IMR-90 (cell line): ENCODE measurements at regions not wholly inside any gene's neighbourhood (a gene's known extent, or its start where the extent isn't known, plus 50 kb on each side); places are given as distances from the start of the nearest gene placed in this dataset.

Experiments used
- ATAC-seq: fragments of 200-7000 bp; cut with Tn5 transposase; 2 replicates; pipeline ENCODE4 v1.9.1; 2020; ENCODE audit warnings: low read depth, mild to moderate bottlenecking, moderate library complexity
- BruUV-seq: library from RNA; stranded (reverse); fragments of 400-500 nt; replicated peaks from 2 replicates; lab custom pipeline; 2021; lab: Mats Ljungman, UMichigan
- CTCF ChIA-PET: fragments of 300-600 bp; formaldehyde crosslinking; extraction: SDS; loops from one replicate; lab custom pipeline; 2021; ENCODE audit warnings: antibody characterized with exemption; lab: Yijun Ruan, JAX
- POLR2A ChIA-PET: fragments of 300-600 bp; sonication (Branson Sonifier 250); formaldehyde crosslinking; loops from one replicate; lab custom pipeline; 2022; ENCODE audit warnings: antibody characterized with exemption; ENCODE audit not compliant: unreplicated experiment; lab: Charles Lee
- DNase-seq: peaks from one replicate; pipeline ENCODE4 v3.0.0; 2013
- H2AFZ ChIP-seq: replicated peaks from 2 replicates; pipeline ENCODE3; 2013; ENCODE audit warnings: low read length, mild to moderate bottlenecking; ENCODE audit not compliant: poor library complexity
- H2AK5ac ChIP-seq: 2 replicates; pipeline ENCODE4 v1.6.1; 2013; ENCODE audit warnings: low read depth, low read length, inconsistent platforms
- H2AK9ac ChIP-seq: replicated peaks from 2 replicates; pipeline ENCODE3; 2013; ENCODE audit warnings: mild to moderate bottlenecking, low read depth, low read length, moderate library complexity; ENCODE audit not compliant: poor library complexity
- H2BK120ac ChIP-seq: 2 replicates; pipeline ENCODE4 v1.6.1; 2013; ENCODE audit warnings: low read depth, low read length, inconsistent platforms
- H2BK15ac ChIP-seq: 3 replicates; pipeline ENCODE4 v1.6.1; 2013; ENCODE audit warnings: low read depth, low read length, inconsistent platforms
- H2BK20ac ChIP-seq: 2 replicates; pipeline ENCODE4 v1.6.1; 2013; ENCODE audit warnings: low read depth, mild to moderate bottlenecking, inconsistent platforms, low read length, moderate library complexity
- H2BK5ac ChIP-seq: 2 replicates; pipeline ENCODE4 v1.6.1; 2013; ENCODE audit warnings: mild to moderate bottlenecking, low read depth, low read length, inconsistent platforms; ENCODE audit not compliant: poor library complexity, severe bottlenecking
- H3K14ac ChIP-seq: replicated peaks from 2 replicates; pipeline ENCODE4 v1.6.1; 2013; ENCODE audit warnings: low read depth, low read length, inconsistent platforms
- H3K18ac ChIP-seq: 2 replicates; pipeline ENCODE4 v1.6.1; 2013; ENCODE audit warnings: low read depth, low read length, control low read depth
- H3K23ac ChIP-seq: 2 replicates; pipeline ENCODE4 v1.6.1; 2013; ENCODE audit warnings: low read depth, low read length, inconsistent platforms
- H3K27ac ChIP-seq: 2 replicates; pipeline ENCODE4 v1.5.1; 2013; ENCODE audit warnings: mild to moderate bottlenecking, control low read depth, low read length; ENCODE audit not compliant: insufficient read depth
- H3K27me3 ChIP-seq: 2 replicates; pipeline ENCODE4 v1.6.1; 2013; ENCODE audit warnings: low read length; ENCODE audit not compliant: control insufficient read depth, insufficient read depth
- H3K36me3 ChIP-seq: 2 replicates; pipeline ENCODE4 v1.6.1; 2013; ENCODE audit warnings: low read length, mixed read lengths; ENCODE audit not compliant: control insufficient read depth, insufficient read depth
- H3K4ac ChIP-seq: 2 replicates; pipeline ENCODE4 v1.6.1; 2013; ENCODE audit warnings: low read depth, low read length, inconsistent platforms
- H3K4me1 ChIP-seq: 2 replicates; pipeline ENCODE4 v1.6.1; 2013; ENCODE audit warnings: low read length, mixed read lengths; ENCODE audit not compliant: control insufficient read depth, insufficient read depth
- H3K4me2 ChIP-seq: 2 replicates; pipeline ENCODE4 v1.6.1; 2013; ENCODE audit warnings: low read depth, mild to moderate bottlenecking, control low read depth, low read length, moderate library complexity
- H3K4me3 ChIP-seq: 2 replicates; pipeline ENCODE4 v1.5.1; 2013; ENCODE audit warnings: low read depth, mild to moderate bottlenecking, control low read depth, low read length, moderate library complexity; ENCODE audit not compliant: insufficient read depth
- H3K56ac ChIP-seq: 2 replicates; pipeline ENCODE4 v1.6.1; 2013; ENCODE audit warnings: low read length, inconsistent platforms; ENCODE audit not compliant: insufficient read depth; ENCODE audit errors: extremely low read depth
- H3K79me1 ChIP-seq, 2 experiments: 2 replicates each; pipeline ENCODE4 v1.6.1; 2013; ENCODE audit warnings: low read length in 2 of 2, inconsistent platforms in 1 of 2, low read depth in 1 of 2
- H3K9ac ChIP-seq: 2 replicates; pipeline ENCODE4 v1.6.1; 2013; ENCODE audit warnings: low read depth, low read length, control low read depth
- H3K9me1 ChIP-seq: 2 replicates; pipeline ENCODE4 v1.6.1; 2013; ENCODE audit warnings: low read length, inconsistent platforms; ENCODE audit not compliant: insufficient read depth
- H3K9me3 ChIP-seq: 2 replicates; pipeline ENCODE4 v1.6.1; 2013; ENCODE audit warnings: low read length; ENCODE audit not compliant: control insufficient read depth, insufficient read depth
- H4K20me1 ChIP-seq: 2 replicates; pipeline ENCODE4 v1.6.1; 2013; ENCODE audit warnings: low read length, inconsistent platforms; ENCODE audit not compliant: insufficient read depth
- H4K5ac ChIP-seq: 2 replicates; pipeline ENCODE4 v1.6.1; 2013; ENCODE audit warnings: mild to moderate bottlenecking, low read depth, low read length, control low read depth
- H4K8ac ChIP-seq, 2 experiments: 2 replicates each; pipeline ENCODE4 v1.6.1; 2013; ENCODE audit warnings: low read depth in 2 of 2, low read length in 2 of 2, control low read depth in 1 of 2, inconsistent platforms in 1 of 2
- H4K91ac ChIP-seq: 2 replicates; pipeline ENCODE4 v1.6.1; 2013; ENCODE audit warnings: low read depth, low read length, inconsistent platforms; ENCODE audit not compliant: insufficient read depth
- MAZ ChIP-seq: IDR thresholded peaks from 2 replicates; pipeline ENCODE4 v1.6.1; 2012; ENCODE audit warnings: low read depth, mild to moderate bottlenecking, low read length, improper control_type of control experiment, moderate library complexity, borderline replicate concordance
- POLR2A ChIP-seq: IDR thresholded peaks from 2 replicates; pipeline ENCODE4 v1.6.1; 2012; ENCODE audit warnings: mild to moderate bottlenecking, low read depth, low read length
- SMC3 ChIP-seq: fragments of 150-350 bp; IDR thresholded peaks from 2 replicates; pipeline ENCODE4 v1.6.1; 2016; ENCODE audit warnings: low read depth, mild to moderate bottlenecking, antibody characterized with exemption, low read length, moderate library complexity
- WGBS, 2 experiments: methylation state at CpG; one replicate each; pipeline versions ENCODE4 v1.1.5 to v1.1.7; 2013; ENCODE audit warnings: missing lambda C conversion rate in 2 of 2; ENCODE audit not compliant: insufficient read length in 1 of 2; ENCODE audit errors: extremely low coverage in 2 of 2; 5-methylcytosine and 5-hydroxymethylcytosine counted together
- dilution Hi-C: fragments of 300-500 bp; cut with HindIII; formaldehyde crosslinking; loops from one replicate; pipeline ENCODE4 v1.14.3; 2018; ENCODE audit warnings: low sequenced_read_pairs; ENCODE audit not compliant: unreplicated experiment
- in situ Hi-C: fragments of 300-500 bp; cut with MboI; formaldehyde crosslinking; loops from 3 replicates; pipeline ENCODE4 v1.14.3; 2019; ENCODE audit warnings: low sequenced_read_pairs, inconsistent platforms, mixed read lengths
- intact Hi-C: fragments of 100-400 bp; cut with micrococcal nuclease; formaldehyde crosslinking; loops from 2 replicates; pipeline ENCODE4 v1.10.0; 2022

- no peak overlapping the region for H3K4me2 ChIP-seq
- H4K5ac ChIP-seq = no peak overlapping the region
- no peak overlapping the region for H4K91ac ChIP-seq
- no peaks in the 10 kb centered on the region for H3K4me1 ChIP-seq
- dilution Hi-C loops = no loop called here
- no peak overlapping the region for H2BK120ac ChIP-seq
- H3K4me3 ChIP-seq = no peak overlapping the region
- H3K36me3 ChIP-seq = no peaks in the 10 kb centered on the region
- WGBS, 2 experiments = no CpG with 5 or more reads among the region's 1 CpG
- H4K8ac ChIP-seq = no peak overlapping the region
- DNase-seq = no peak
- no peak overlapping the region for H3K18ac ChIP-seq
- H3K27me3 ChIP-seq = no peaks in the 10 kb centered on the region
- ChIA-PET POLR2A (no interaction called here), CTCF (no interaction called here)
- intact Hi-C loops = no loop called here
- no peak overlapping the region for H3K27ac ChIP-seq
- H4K20me1 ChIP-seq = no peaks in the 10 kb centered on the region
- no peaks in the 10 kb centered on the region for H3K9me3 ChIP-seq
- in situ Hi-C loops = no loop called here
- no peak overlapping the region for H2AFZ ChIP-seq
- H3K9ac ChIP-seq = no peak overlapping the region
- H3K4ac ChIP-seq = no peak overlapping the region
- no peak overlapping the region for H3K23ac ChIP-seq
- no TSS peak for BruUV-seq
- H3K79me1 ChIP-seq = no peaks in the 10 kb centered on the region
- no peak for ATAC-seq
- H2BK5ac ChIP-seq = no peak overlapping the region
- H3K14ac ChIP-seq = no peak overlapping the region
- H3K56ac ChIP-seq = no peak overlapping the region
- H2AK9ac ChIP-seq = no peak overlapping the region
- H2AK5ac ChIP-seq = no peak overlapping the region
- H2BK15ac ChIP-seq = no peak overlapping the region
- TF ChIP-seq MAZ (no peak), POLR2A (no peak), SMC3 (no peak)
- H2BK20ac ChIP-seq = no peak overlapping the region
- no peaks in the 10 kb centered on the region for H3K9me1 ChIP-seq
Observed at GRCh38 chr2:56582570-56582969, 398.8 kb downstream of the CCDC85A start.
